Natural killer cell (primary cell): ENCODE measurements at regions not wholly inside any gene's neighbourhood (a gene's known extent, or its start where the extent isn't known, plus 50 kb on each side); places are given as distances from the start of the nearest gene placed in this dataset.

Source experiments
- ATAC-seq, 3 donors: fragments of 150-1000 bp in 2 of 3; fragments of 200-7000 bp in 1 of 3; cut with Tn5 transposase; 1 replicate in 1 of 3; 2 replicates in 2 of 3; pipeline ENCODE4 v1.10.0; 2021; ENCODE audit warnings: mild to moderate bottlenecking in 2 of 3, moderate library complexity in 2 of 3
- DNase-seq, 2 donors: peaks; one replicate each; pipeline versions ENCODE4 v3.0.0 to v3.0.0-alpha.2; 2013 to 2021; ENCODE audit warnings: mixed read lengths in 1 of 2
- H3K27ac ChIP-seq: one replicate; pipeline ENCODE4 v1.5.1; 2013; ENCODE audit warnings: mild to moderate bottlenecking, low read length
- H3K27me3 ChIP-seq: one replicate; pipeline ENCODE4 v1.6.1; 2013; ENCODE audit warnings: low read length; ENCODE audit not compliant: control insufficient read depth, insufficient read depth
- H3K36me3 ChIP-seq: one replicate; pipeline ENCODE4 v1.6.1; 2013; ENCODE audit warnings: low read length; ENCODE audit not compliant: control insufficient read depth, insufficient read depth
- H3K4me1 ChIP-seq: one replicate; pipeline ENCODE4 v1.6.1; 2013; ENCODE audit warnings: low read length; ENCODE audit not compliant: control insufficient read depth, insufficient read depth
- H3K4me3 ChIP-seq: one replicate; pipeline ENCODE4 v1.5.1; 2013; ENCODE audit warnings: low read length
- H3K9me3 ChIP-seq: one replicate; pipeline ENCODE4 v1.6.1; 2013; ENCODE audit warnings: low read length; ENCODE audit not compliant: control insufficient read depth, insufficient read depth
- H3K27ac Mint-ChIP-seq, 2 donors: one replicate each; pipeline ENCODE4 v1.8.0; 2022; ENCODE audit warnings: mild to moderate bottlenecking in 2 of 2, mixed read lengths in 2 of 2, moderate library complexity in 1 of 2
- H3K27me3 Mint-ChIP-seq, 2 donors: one replicate each; pipeline ENCODE4 v1.8.0; 2022; ENCODE audit warnings: low read depth in 2 of 2, mixed read lengths in 2 of 2
- H3K36me3 Mint-ChIP-seq: one replicate; pipeline ENCODE4 v1.8.0; 2022; ENCODE audit warnings: mixed read lengths
- H3K4me1 Mint-ChIP-seq, 2 donors: one replicate each; pipeline ENCODE4 v1.8.0; 2022; ENCODE audit warnings: mixed read lengths in 2 of 2
- H3K4me3 Mint-ChIP-seq: one replicate; pipeline ENCODE4 v1.8.0; 2022; ENCODE audit warnings: mild to moderate bottlenecking, moderate library complexity, mixed read lengths
- H3K9me3 Mint-ChIP-seq, 2 donors: one replicate each; pipeline ENCODE4 v1.8.0; 2022; ENCODE audit warnings: mixed read lengths in 2 of 2
- WGBS: methylation state at CpG from one replicate; pipeline ENCODE4 v1.1.7; 2013; ENCODE audit warnings: missing lambda C conversion rate; ENCODE audit not compliant: insufficient coverage; 5-methylcytosine and 5-hydroxymethylcytosine counted together
- intact Hi-C: fragments of 100-400 bp; cut with micrococcal nuclease; formaldehyde crosslinking; loops from one replicate; pipeline ENCODE4 v1.14.2; 2022
- TF ChIP-seq, protein P1 (sequence below): fragments of 200-600 bp; IDR thresholded peaks from one replicate; pipeline ENCODE4 v1.8.0; 2022; ENCODE audit warnings: antibody characterized with exemption

DNA sequence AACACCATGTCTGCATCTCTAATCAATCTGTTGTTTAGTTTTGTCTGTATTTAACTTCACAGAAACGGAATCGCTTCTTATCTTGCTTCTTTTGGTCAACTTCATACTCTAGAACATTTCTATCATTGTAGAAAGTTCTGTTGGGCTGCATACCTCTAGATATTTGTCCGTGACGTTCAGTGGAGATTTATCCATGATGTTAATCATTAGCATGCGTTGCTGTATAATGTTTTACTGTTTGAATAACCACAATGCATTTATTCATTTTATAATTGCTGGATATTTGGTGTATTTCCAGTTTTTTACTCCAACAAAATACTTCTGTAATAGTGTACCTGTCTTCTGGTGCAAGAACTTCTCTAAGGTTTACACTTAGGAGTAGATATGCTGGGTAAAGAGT, 96.2 kb upstream of the GDNF start:
- Histone ChIP-seq H3K27ac (no peak overlapping the region), H3K36me3 (no peaks in the 10 kb centered on the region), H3K9me3 (peaks cover 3% of the 10 kb centered on the region), H3K27me3 (no peaks in the 10 kb centered on the region), H3K4me3 (no peak overlapping the region), H3K4me1 (no peaks in the 10 kb centered on the region)
- intact Hi-C loops = no loop called here
- DNase-seq = no peak
- WGBS = 84% methylated on average over 2 of the region's 5 CpGs
- TF ChIP-seq, protein P1, sequence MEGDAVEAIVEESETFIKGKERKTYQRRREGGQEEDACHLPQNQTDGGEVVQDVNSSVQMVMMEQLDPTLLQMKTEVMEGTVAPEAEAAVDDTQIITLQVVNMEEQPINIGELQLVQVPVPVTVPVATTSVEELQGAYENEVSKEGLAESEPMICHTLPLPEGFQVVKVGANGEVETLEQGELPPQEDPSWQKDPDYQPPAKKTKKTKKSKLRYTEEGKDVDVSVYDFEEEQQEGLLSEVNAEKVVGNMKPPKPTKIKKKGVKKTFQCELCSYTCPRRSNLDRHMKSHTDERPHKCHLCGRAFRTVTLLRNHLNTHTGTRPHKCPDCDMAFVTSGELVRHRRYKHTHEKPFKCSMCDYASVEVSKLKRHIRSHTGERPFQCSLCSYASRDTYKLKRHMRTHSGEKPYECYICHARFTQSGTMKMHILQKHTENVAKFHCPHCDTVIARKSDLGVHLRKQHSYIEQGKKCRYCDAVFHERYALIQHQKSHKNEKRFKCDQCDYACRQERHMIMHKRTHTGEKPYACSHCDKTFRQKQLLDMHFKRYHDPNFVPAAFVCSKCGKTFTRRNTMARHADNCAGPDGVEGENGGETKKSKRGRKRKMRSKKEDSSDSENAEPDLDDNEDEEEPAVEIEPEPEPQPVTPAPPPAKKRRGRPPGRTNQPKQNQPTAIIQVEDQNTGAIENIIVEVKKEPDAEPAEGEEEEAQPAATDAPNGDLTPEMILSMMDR = no peak
- ATAC-seq = no peak
- Mint-ChIP-seq H3K36me3 (no peaks in the 10 kb centered on the region), H3K4me3 (no peak overlapping the region), H3K4me1 (no peaks in the 10 kb centered on the region), H3K27ac (no peak overlapping the region), H3K9me3 (peaks cover 2 to 3% of the 10 kb centered on the region in 2 donors), H3K27me3 (peaks cover 0 to 8% of the 10 kb centered on the region in 2 donors)

DNA sequence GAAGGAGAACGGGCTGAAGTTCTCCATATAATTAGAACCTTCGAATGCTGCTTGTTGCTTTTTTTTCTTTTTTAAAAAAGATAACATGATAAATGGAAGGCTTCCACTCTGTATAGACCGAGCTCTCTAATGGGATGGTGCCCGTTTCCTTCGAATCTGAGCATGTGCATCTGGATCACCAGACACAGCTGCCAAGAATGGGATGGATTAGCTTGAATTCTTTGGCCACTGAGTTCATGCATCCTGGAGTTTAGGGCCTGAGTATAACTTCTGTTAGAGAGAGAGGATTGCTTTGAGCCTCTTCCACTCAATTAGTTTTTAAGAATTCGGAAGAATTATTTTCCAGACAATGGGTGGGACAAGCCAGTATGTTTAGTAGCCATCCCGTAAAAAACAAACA, 93.7 kb upstream of the GDNF start:
- no peak overlapping the region for H3K27ac Mint-ChIP-seq
- peaks cover 2 to 3% of the 10 kb centered on the region in 2 donors for H3K9me3 Mint-ChIP-seq
- H3K4me1 Mint-ChIP-seq = no peaks in the 10 kb centered on the region
- Histone ChIP-seq H3K9me3 (no peaks in the 10 kb centered on the region), H3K4me1 (no peaks in the 10 kb centered on the region), H3K27me3 (no peaks in the 10 kb centered on the region), H3K27ac (no peak overlapping the region), H3K4me3 (no peak overlapping the region), H3K36me3 (no peaks in the 10 kb centered on the region)
- intact Hi-C loops = no loop called here
- H3K4me3 Mint-ChIP-seq = no peak overlapping the region
- no peaks in the 10 kb centered on the region for H3K36me3 Mint-ChIP-seq
- 91% methylated on average over 5 of the region's 7 CpGs for WGBS
- DNase-seq = no peak
- peaks cover 0 to 13% of the 10 kb centered on the region in 2 donors for H3K27me3 Mint-ChIP-seq
- TF ChIP-seq, protein P1 = no peak
- ATAC-seq = no peak

DNA sequence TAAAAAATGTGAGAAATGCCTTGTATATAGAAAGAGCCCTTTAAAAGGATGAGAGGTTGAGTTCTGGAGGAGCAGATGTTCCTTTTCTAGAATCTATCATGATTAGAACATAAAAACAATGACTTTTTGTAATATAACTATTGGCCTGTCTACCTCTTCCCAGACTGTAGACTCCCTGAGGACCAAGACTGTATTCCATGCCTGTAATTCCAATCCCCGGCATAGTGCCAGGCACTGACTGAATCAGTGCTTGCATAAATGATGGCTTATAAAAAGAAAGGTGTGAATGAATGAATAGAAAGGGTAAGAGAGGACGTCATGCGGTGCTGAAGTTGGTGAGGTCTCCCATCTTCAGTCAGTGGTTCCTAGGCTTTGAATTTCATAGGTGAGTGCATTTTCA, 92.6 kb upstream of the GDNF start:
- Mint-ChIP-seq H3K4me1 (no peaks in the 10 kb centered on the region), H3K36me3 (no peaks in the 10 kb centered on the region), H3K27me3 (peaks cover 0 to 13% of the 10 kb centered on the region in 2 donors), H3K9me3 (peaks cover 2 to 3% of the 10 kb centered on the region in 2 donors), H3K4me3 (no peak overlapping the region), H3K27ac (no peak overlapping the region)
- no peak overlapping the region for H3K4me3 ChIP-seq
- intact Hi-C loops = no loop called here
- ATAC-seq = no peak
- H3K27me3 ChIP-seq = no peaks in the 10 kb centered on the region
- H3K27ac ChIP-seq = no peak overlapping the region
- no peaks in the 10 kb centered on the region for H3K36me3 ChIP-seq
- TF ChIP-seq, protein P1 = no peak
- no peaks in the 10 kb centered on the region for H3K9me3 ChIP-seq
- 67% methylated on average over 3 of the region's 3 CpGs for WGBS
- no peaks in the 10 kb centered on the region for H3K4me1 ChIP-seq
- no peak for DNase-seq

DNA sequence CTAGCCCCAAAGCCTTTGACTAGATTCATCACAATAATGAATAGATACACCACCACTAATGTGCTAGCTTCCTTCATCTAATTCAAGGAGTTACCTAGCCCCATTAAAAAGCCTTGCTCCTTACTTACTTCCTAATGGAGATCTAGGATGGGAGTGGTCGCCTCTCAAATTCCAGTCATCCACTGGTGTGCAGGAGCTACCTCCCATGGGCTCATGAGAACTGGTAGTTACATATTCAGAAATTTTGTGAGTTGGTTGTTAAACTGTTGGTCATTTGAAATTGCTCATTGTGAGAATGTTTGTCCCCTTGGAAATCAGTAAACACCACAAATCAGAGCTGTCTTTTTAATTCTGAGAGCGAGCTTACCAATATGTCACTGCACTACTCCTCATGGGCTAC, 91.7 kb upstream of the GDNF start:
- H3K27ac Mint-ChIP-seq = no peak overlapping the region
- no peaks in the 10 kb centered on the region for H3K4me1 ChIP-seq
- WGBS = 100% methylated on average over 1 of the region's 2 CpGs
- no peak for ATAC-seq
- H3K27me3 Mint-ChIP-seq = peaks cover 0 to 13% of the 10 kb centered on the region in 2 donors
- no peaks in the 10 kb centered on the region for H3K36me3 Mint-ChIP-seq
- intact Hi-C loops = no loop called here
- peaks cover 2 to 3% of the 10 kb centered on the region in 2 donors for H3K9me3 Mint-ChIP-seq
- H3K4me3 Mint-ChIP-seq = no peak overlapping the region
- no peaks in the 10 kb centered on the region for H3K9me3 ChIP-seq
- H3K36me3 ChIP-seq = no peaks in the 10 kb centered on the region
- H3K27ac ChIP-seq = no peak overlapping the region
- no peak for DNase-seq
- TF ChIP-seq, protein P1 = no peak
- no peaks in the 10 kb centered on the region for H3K27me3 ChIP-seq
- no peaks in the 10 kb centered on the region for H3K4me1 Mint-ChIP-seq
- no peak overlapping the region for H3K4me3 ChIP-seq
